Neural cell (in vitro differentiated cells): ENCODE measurements at regions not wholly inside any gene's neighbourhood (a gene's known extent, or its start where the extent isn't known, plus 50 kb on each side); places are given as distances from the start of the nearest gene placed in this dataset.

Experiments used
- H2AFZ ChIP-seq: fragments of 200-600, 300-800 bp; sonication (generic), shearing (Covaris generic); 2 replicates; pipeline ENCODE4 v1.6.0; 2014; ENCODE audit warnings: low read depth, mild to moderate bottlenecking, antibody characterized with exemption, low read length, moderate library complexity
- H3F3A ChIP-seq: fragments of 200-600 bp; shearing (Covaris generic); 2 replicates; pipeline ENCODE4 v1.6.1; 2016; ENCODE audit warnings: mild to moderate bottlenecking, moderate library complexity, mixed read lengths, antibody characterized with exemption, low read length; ENCODE audit not compliant: insufficient read depth, poor library complexity, severe bottlenecking
- H3K27ac ChIP-seq: fragments of 200-600, 300-800 bp; sonication (generic), shearing (Covaris generic); 2 replicates; pipeline ENCODE4 v1.5.1; 2014; ENCODE audit warnings: mild to moderate bottlenecking, low read length, moderate library complexity
- H3K27me3 ChIP-seq: fragments of 300-800, 200-600 bp; sonication (generic), shearing (Covaris generic); 2 replicates; pipeline ENCODE4 v1.6.0; 2014; ENCODE audit warnings: mild to moderate bottlenecking, low read depth, low read length, moderate library complexity; ENCODE audit not compliant: insufficient read depth
- H3K36me3 ChIP-seq: fragments of 300-800, 200-600 bp; sonication (generic), shearing (Covaris generic); 2 replicates; pipeline ENCODE4 v1.5.1; 2014; ENCODE audit warnings: mild to moderate bottlenecking, antibody characterized with exemption, low read length, moderate library complexity; ENCODE audit not compliant: insufficient read depth
- H3K4me2 ChIP-seq: fragments of 300-800, 200-600 bp; sonication (generic), shearing (Covaris generic); 2 replicates; pipeline ENCODE4 v1.6.0; 2014; ENCODE audit warnings: mild to moderate bottlenecking, low read length
- H3K4me3 ChIP-seq: fragments of 300-800, 200-600 bp; sonication (generic), shearing (Covaris generic); 2 replicates; pipeline ENCODE4 v1.5.1; 2014; ENCODE audit warnings: mild to moderate bottlenecking, low read length, moderate library complexity
- H3K79me2 ChIP-seq: fragments of 200-600 bp; shearing (Covaris generic); replicated peaks from 2 replicates; pipeline ENCODE4 v1.6.0; 2014; ENCODE audit warnings: mild to moderate bottlenecking, low read length, moderate library complexity; ENCODE audit not compliant: insufficient read depth
- H3K9ac ChIP-seq: fragments of 300-800, 200-600 bp; sonication (generic), shearing (Covaris generic); 2 replicates; pipeline ENCODE4 v1.6.1; 2016; ENCODE audit warnings: mild to moderate bottlenecking, low read length, mixed read lengths
- H3K9me2 ChIP-seq: fragments of 200-600 bp; shearing (Covaris generic); 2 replicates; pipeline ENCODE4 v1.6.1; 2016; ENCODE audit warnings: mild to moderate bottlenecking, low read length, mixed read lengths; ENCODE audit not compliant: insufficient read depth
- H3K9me3 ChIP-seq: fragments of 200-600, 300-800 bp; sonication (generic), shearing (Covaris generic); 2 replicates; pipeline ENCODE4 v1.6.1; 2016; ENCODE audit warnings: mild to moderate bottlenecking, mixed run types, low read length, moderate library complexity, mixed read lengths
- H4K20me1 ChIP-seq: fragments of 200-600 bp; shearing (Covaris generic); 2 replicates; pipeline ENCODE4 v1.6.1; 2016; ENCODE audit warnings: mild to moderate bottlenecking, mixed run types; ENCODE audit not compliant: insufficient read depth
- EP300 ChIP-seq: fragments of 450-650 bp; conservative IDR thresholded peaks from 2 replicates; pipeline ENCODE4 v1.6.1; 2014; ENCODE audit warnings: antibody characterized with exemption, mild to moderate bottlenecking, moderate library complexity; ENCODE audit not compliant: poor library complexity, severe bottlenecking
- EZH2 ChIP-seq: fragments of 200-600, 300-800 bp; shearing (Covaris generic), sonication (generic); IDR thresholded peaks from 2 replicates; pipeline ENCODE4 v1.6.1; 2014; ENCODE audit warnings: antibody characterized with exemption, low read length, borderline replicate concordance, mild to moderate bottlenecking; ENCODE audit not compliant: insufficient read depth, poor library complexity, severe bottlenecking
- MXI1 ChIP-seq: fragments of 450-650 bp; conservative IDR thresholded peaks from 2 replicates; pipeline ENCODE4 v1.6.1; 2014; ENCODE audit warnings: antibody characterized with exemption, mild to moderate bottlenecking; ENCODE audit not compliant: poor library complexity, severe bottlenecking
- POLR2AphosphoS5 ChIP-seq: IDR thresholded peaks from 2 replicates; pipeline ENCODE4 v1.6.1; 2012
- RAD21 ChIP-seq: fragments of 450-650 bp; conservative IDR thresholded peaks from 2 replicates; pipeline ENCODE4 v1.6.1; 2014; ENCODE audit warnings: antibody characterized with exemption, mild to moderate bottlenecking, moderate library complexity
- SMC3 ChIP-seq: fragments of 450-650 bp; conservative IDR thresholded peaks from 2 replicates; pipeline ENCODE4 v1.6.1; 2014; ENCODE audit warnings: antibody characterized with exemption, mild to moderate bottlenecking, moderate library complexity; ENCODE audit not compliant: poor library complexity
- TAF1 ChIP-seq: IDR thresholded peaks from 2 replicates; pipeline ENCODE4 v1.6.1; 2012; ENCODE audit warnings: low read depth
- TF ChIP-seq, protein P1 (sequence below): fragments of 450-650 bp; IDR thresholded peaks from 2 replicates; pipeline ENCODE4 v1.5.1; 2014; ENCODE audit warnings: antibody characterized with exemption, mild to moderate bottlenecking, moderate library complexity; ENCODE audit not compliant: poor library complexity, severe bottlenecking
- TF ChIP-seq, protein P2 (sequence below): IDR thresholded peaks from 2 replicates; pipeline ENCODE4 v1.6.1; 2012; ENCODE audit warnings: borderline replicate concordance

DNA sequence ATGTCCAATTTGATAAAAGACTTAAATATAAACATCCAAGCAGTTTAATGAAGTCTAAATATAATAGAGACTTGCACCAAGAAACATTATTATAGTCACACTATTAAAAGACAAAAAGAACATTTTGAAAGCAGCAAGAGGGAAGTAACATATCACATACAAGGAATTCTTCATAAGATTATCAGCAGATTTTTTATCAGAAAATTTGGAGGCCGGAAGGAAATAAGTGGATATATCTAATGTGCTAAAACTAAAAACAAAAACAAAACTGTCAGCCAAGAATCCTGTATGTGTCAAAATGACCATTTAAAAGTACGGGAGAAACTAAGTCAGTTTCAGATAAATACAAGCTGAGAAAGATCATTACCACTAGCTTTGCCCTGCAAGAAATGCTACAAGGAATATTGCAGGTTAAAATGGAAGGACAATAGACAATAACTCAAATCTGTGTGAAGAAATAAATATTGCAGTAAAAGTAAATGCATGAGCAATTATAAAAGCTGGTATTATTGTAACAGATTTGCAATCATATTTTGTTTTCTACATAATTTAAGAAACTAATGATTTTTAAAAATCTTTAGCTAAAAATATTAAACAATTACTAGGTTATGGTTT, 1665.9 kb upstream of the PCDH20 start:
- Histone ChIP-seq H3K4me3 (no peak overlapping the region), H3K27ac (no peak overlapping the region), H3F3A (no peaks in the 10 kb centered on the region), H3K36me3 (no peaks in the 10 kb centered on the region), H3K9ac (no peak overlapping the region), H2AFZ (no peak overlapping the region), H3K4me2 (no peak overlapping the region), H3K9me2 (no peaks in the 10 kb centered on the region), H3K27me3 (no peaks in the 10 kb centered on the region), H3K79me2 (no peaks in the 10 kb centered on the region), H4K20me1 (no peaks in the 10 kb centered on the region), H3K9me3 (no peaks in the 10 kb centered on the region)
- TF ChIP-seq TAF1 (no peak), POLR2AphosphoS5 (no peak), SMC3 (no peak)

DNA sequence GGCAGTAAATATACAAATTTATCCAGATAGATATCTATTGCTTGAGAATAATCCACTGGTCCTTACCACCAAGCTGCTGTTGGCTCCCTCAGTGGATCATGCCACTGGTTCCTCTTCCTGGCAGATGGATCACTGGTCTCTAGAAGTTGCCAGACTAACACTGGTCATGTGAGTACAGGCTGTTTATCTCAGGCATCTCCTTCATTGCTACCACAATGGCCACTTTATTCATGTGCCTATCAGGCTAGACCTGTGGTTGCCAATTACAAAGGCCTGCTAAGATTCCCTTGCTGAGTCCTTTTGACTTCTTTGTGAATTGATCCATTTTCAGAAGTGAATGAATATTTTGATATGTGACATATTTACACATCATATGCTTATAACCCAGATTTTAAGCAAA, 1659.5 kb upstream of the PCDH20 start:
- no peaks in the 10 kb centered on the region for H4K20me1 ChIP-seq
- no peaks in the 10 kb centered on the region for H3K9me2 ChIP-seq
- no peaks in the 10 kb centered on the region for H3K9me3 ChIP-seq
- no peaks in the 10 kb centered on the region for H3K27me3 ChIP-seq
- no peaks in the 10 kb centered on the region for H3F3A ChIP-seq
- no peak overlapping the region for H2AFZ ChIP-seq
- H3K4me3 ChIP-seq: no peak overlapping the region
- H3K4me2 ChIP-seq: no peak overlapping the region
- H3K27ac ChIP-seq: no peak overlapping the region
- H3K36me3 ChIP-seq: no peaks in the 10 kb centered on the region
- H3K9ac ChIP-seq: no peak overlapping the region
- TF ChIP-seq POLR2AphosphoS5 (no peak), EP300 (no peak), MXI1 (no peak), EZH2 (no peak), RAD21 (no peak), TAF1 (no peak), SMC3 (no peak)
- TF ChIP-seq, protein P1, sequence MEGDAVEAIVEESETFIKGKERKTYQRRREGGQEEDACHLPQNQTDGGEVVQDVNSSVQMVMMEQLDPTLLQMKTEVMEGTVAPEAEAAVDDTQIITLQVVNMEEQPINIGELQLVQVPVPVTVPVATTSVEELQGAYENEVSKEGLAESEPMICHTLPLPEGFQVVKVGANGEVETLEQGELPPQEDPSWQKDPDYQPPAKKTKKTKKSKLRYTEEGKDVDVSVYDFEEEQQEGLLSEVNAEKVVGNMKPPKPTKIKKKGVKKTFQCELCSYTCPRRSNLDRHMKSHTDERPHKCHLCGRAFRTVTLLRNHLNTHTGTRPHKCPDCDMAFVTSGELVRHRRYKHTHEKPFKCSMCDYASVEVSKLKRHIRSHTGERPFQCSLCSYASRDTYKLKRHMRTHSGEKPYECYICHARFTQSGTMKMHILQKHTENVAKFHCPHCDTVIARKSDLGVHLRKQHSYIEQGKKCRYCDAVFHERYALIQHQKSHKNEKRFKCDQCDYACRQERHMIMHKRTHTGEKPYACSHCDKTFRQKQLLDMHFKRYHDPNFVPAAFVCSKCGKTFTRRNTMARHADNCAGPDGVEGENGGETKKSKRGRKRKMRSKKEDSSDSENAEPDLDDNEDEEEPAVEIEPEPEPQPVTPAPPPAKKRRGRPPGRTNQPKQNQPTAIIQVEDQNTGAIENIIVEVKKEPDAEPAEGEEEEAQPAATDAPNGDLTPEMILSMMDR: no peak
- TF ChIP-seq, protein P2, sequence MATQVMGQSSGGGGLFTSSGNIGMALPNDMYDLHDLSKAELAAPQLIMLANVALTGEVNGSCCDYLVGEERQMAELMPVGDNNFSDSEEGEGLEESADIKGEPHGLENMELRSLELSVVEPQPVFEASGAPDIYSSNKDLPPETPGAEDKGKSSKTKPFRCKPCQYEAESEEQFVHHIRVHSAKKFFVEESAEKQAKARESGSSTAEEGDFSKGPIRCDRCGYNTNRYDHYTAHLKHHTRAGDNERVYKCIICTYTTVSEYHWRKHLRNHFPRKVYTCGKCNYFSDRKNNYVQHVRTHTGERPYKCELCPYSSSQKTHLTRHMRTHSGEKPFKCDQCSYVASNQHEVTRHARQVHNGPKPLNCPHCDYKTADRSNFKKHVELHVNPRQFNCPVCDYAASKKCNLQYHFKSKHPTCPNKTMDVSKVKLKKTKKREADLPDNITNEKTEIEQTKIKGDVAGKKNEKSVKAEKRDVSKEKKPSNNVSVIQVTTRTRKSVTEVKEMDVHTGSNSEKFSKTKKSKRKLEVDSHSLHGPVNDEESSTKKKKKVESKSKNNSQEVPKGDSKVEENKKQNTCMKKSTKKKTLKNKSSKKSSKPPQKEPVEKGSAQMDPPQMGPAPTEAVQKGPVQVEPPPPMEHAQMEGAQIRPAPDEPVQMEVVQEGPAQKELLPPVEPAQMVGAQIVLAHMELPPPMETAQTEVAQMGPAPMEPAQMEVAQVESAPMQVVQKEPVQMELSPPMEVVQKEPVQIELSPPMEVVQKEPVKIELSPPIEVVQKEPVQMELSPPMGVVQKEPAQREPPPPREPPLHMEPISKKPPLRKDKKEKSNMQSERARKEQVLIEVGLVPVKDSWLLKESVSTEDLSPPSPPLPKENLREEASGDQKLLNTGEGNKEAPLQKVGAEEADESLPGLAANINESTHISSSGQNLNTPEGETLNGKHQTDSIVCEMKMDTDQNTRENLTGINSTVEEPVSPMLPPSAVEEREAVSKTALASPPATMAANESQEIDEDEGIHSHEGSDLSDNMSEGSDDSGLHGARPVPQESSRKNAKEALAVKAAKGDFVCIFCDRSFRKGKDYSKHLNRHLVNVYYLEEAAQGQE: no peak
- H3K79me2 ChIP-seq: no peaks in the 10 kb centered on the region

DNA sequence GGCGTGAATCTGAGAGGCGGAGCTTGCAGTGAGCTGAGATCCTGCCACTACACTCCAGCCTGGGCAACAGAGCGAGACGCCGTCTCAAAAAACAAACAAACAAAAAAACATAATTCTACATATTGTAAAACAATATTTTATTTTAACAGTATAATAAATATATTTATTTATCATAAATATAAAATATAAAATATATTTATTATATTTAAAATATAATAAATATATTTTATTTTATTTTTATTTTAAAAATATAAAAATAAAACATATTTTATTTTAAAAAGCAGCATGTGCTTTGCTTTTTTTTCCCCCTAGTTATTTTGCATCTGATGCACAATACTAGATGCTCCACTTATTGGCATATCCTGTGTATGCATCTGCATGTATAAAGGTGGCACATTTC, 1634.6 kb upstream of the PCDH20 start:
- no peaks in the 10 kb centered on the region for H3K27me3 ChIP-seq
- no peaks in the 10 kb centered on the region for H3K9me2 ChIP-seq
- no peaks in the 10 kb centered on the region for H3K79me2 ChIP-seq
- H3K9me3 ChIP-seq: no peaks in the 10 kb centered on the region
- no peak overlapping the region for H3K4me3 ChIP-seq
- no peaks in the 10 kb centered on the region for H3K36me3 ChIP-seq
- TF ChIP-seq POLR2AphosphoS5: no peak
- no peak for TF ChIP-seq RAD21
- TF ChIP-seq, protein P1: no peak
- TF ChIP-seq MXI1: no peak
- no peak for TF ChIP-seq EP300
- no peak for TF ChIP-seq EZH2
- TF ChIP-seq SMC3: no peak
- TF ChIP-seq, protein P2: no peak
- no peak for TF ChIP-seq TAF1
- H2AFZ ChIP-seq: no peak overlapping the region
- no peaks in the 10 kb centered on the region for H3F3A ChIP-seq
- H3K27ac ChIP-seq: no peak overlapping the region
- no peaks in the 10 kb centered on the region for H4K20me1 ChIP-seq
- H3K4me2 ChIP-seq: no peak overlapping the region
- H3K9ac ChIP-seq: no peak overlapping the region
